Upper lobe of left lung (tissue), 4 donors: ENCODE measurements at regions not wholly inside any gene's neighbourhood (a gene's known extent, or its start where the extent isn't known, plus 50 kb on each side); places are given as distances from the start of the nearest gene placed in this dataset.

ENCODE experiments used
- POLR2A ChIP-seq, 4 donors: fragments of 450-650 bp; IDR thresholded peaks; one replicate each; pipeline ENCODE4 v1.5.1; 2016 to 2017; ENCODE audit warnings: antibody characterized with exemption in 4 of 4, mild to moderate bottlenecking in 2 of 4
- POLR2AphosphoS5 ChIP-seq, 2 donors: sonication (generic); formaldehyde crosslinking; IDR thresholded peaks; one replicate each; pipeline ENCODE4 v1.5.1; 2017; ENCODE audit warnings: antibody characterized with exemption in 2 of 2
- TF ChIP-seq, protein P1 (sequence below), 6 experiments: fragments of 450-650 bp in 4 of 6; fragments of 200-600 bp in 2 of 6; sonication (generic) in 2 of 6; IDR thresholded peaks; one replicate each; pipeline ENCODE4 v1.5.1; 2016 to 2019; ENCODE audit warnings: antibody characterized with exemption in 6 of 6

DNA sequence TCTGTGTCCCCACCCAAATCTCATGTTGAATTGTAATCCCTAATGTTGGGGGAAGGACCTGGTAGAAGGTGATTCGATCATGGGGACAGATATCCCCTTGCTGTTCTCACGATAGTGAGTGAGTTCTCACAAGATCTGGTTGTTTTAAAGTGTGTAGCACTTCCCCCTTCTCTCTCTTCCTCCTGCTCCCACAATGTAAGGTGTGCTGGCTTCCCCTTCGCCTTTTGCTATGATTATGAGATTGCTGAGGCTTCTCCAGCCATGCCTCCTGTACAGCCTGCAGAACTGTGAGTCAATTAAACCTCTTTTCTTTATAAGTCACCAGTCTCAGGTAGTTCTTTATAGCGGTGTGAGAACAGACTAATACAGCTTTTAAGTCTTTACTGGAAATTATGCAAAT is 193.3 kb upstream of the RBBP8 start:
- TF ChIP-seq, protein P1, sequence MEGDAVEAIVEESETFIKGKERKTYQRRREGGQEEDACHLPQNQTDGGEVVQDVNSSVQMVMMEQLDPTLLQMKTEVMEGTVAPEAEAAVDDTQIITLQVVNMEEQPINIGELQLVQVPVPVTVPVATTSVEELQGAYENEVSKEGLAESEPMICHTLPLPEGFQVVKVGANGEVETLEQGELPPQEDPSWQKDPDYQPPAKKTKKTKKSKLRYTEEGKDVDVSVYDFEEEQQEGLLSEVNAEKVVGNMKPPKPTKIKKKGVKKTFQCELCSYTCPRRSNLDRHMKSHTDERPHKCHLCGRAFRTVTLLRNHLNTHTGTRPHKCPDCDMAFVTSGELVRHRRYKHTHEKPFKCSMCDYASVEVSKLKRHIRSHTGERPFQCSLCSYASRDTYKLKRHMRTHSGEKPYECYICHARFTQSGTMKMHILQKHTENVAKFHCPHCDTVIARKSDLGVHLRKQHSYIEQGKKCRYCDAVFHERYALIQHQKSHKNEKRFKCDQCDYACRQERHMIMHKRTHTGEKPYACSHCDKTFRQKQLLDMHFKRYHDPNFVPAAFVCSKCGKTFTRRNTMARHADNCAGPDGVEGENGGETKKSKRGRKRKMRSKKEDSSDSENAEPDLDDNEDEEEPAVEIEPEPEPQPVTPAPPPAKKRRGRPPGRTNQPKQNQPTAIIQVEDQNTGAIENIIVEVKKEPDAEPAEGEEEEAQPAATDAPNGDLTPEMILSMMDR (IDR thresholded peaks at IDR 0.05), result no peak
- TF ChIP-seq POLR2A (IDR thresholded peaks at IDR 0.05) (no peak), POLR2AphosphoS5 (IDR thresholded peaks at IDR 0.05) (no peak)
